ENCODE measurements at regions not wholly inside any gene's neighbourhood (a gene's known extent, or its start where the extent isn't known, plus 50 kb on each side); places are given as distances from the start of the nearest gene placed in this dataset.

DNA sequence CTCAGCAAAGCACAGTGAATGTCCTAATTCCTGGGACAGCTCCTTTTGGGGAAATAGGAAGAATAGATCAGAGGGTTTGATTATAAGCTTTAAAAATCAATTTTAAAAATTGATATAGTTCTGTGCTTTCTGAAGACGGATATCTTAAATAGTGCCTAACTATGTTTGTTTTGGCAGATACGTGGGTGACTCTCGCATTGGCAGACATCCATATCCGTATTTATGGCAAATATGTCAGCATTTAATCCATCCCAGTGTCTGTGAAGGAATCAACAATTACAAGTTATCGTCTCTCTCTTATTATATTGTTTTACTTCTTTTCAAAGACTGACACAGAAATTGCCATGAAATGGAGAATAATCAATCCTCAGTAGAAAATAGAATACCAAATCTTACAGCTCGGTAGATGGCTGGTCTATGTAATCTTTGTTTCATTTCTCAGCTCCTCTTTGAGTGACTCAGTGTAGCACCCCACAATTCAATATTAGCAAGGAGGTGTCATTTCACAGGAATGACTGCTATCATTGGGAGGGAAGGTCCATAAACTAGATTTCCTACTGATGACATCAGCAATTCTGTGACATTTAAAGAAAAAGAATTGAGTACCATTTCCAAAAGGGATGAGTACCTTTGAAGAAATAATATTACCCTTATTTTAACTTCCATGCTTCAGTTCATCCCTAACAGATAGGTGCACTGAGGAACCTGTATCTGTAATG lies 186.4 kb upstream of the NFE2L3 start:
- TF ChIP-seq, protein P1, sequence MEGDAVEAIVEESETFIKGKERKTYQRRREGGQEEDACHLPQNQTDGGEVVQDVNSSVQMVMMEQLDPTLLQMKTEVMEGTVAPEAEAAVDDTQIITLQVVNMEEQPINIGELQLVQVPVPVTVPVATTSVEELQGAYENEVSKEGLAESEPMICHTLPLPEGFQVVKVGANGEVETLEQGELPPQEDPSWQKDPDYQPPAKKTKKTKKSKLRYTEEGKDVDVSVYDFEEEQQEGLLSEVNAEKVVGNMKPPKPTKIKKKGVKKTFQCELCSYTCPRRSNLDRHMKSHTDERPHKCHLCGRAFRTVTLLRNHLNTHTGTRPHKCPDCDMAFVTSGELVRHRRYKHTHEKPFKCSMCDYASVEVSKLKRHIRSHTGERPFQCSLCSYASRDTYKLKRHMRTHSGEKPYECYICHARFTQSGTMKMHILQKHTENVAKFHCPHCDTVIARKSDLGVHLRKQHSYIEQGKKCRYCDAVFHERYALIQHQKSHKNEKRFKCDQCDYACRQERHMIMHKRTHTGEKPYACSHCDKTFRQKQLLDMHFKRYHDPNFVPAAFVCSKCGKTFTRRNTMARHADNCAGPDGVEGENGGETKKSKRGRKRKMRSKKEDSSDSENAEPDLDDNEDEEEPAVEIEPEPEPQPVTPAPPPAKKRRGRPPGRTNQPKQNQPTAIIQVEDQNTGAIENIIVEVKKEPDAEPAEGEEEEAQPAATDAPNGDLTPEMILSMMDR (IDR thresholded peaks at IDR 0.05; ENCODE audit: low read depth, low read length), result no peak
- no peak for TF ChIP-seq EZH2phosphoT487 (IDR thresholded peaks at IDR 0.05; ENCODE audit: low read depth)

All from OCI-LY3 (cell line).